AG08395 (cell line): ENCODE measurements at regions not wholly inside any gene's neighbourhood (a gene's known extent, or its start where the extent isn't known, plus 50 kb on each side); places are given as distances from the start of the nearest gene placed in this dataset.

Experiments
- DNase-seq: peaks from one replicate; pipeline ENCODE4 v3.0.0; 2012; ENCODE audit warnings: mixed read lengths, low spot score

GRCh38 chr6:120096696-120097260, 747.2 kb upstream of the MAN1A1 start:
- DNase-seq = no peak

- no peak for DNase-seq
Measured at GRCh38 chr6:120083186-120083585, 733.6 kb upstream of the MAN1A1 start.

GRCh38 chr6:120077489-120077888, 727.9 kb upstream of the MAN1A1 start:
- DNase-seq = peak; percentile 2

GRCh38 chr6:120058410-120058809, 708.8 kb upstream of the MAN1A1 start:
- DNase-seq = no peak

- DNase-seq = no peak
Measured at GRCh38 chr6:120056085-120056484, 706.5 kb upstream of the MAN1A1 start.

GRCh38 chr6:120055071-120055470, 705.5 kb upstream of the MAN1A1 start:
- no peak for DNase-seq

- DNase-seq = no peak
Measured at GRCh38 chr6:120039664-120040063, 690.1 kb upstream of the MAN1A1 start.

- no peak for DNase-seq
Measured at GRCh38 chr6:120031837-120032236, 682.3 kb upstream of the MAN1A1 start.

GRCh38 chr6:120026791-120027190, 677.2 kb upstream of the MAN1A1 start:
- DNase-seq = no peak

GRCh38 chr6:120010075-120010474, 660.5 kb upstream of the MAN1A1 start:
- no peak for DNase-seq

- DNase-seq = no peak
Measured at GRCh38 chr6:120005292-120005976, 655.9 kb upstream of the MAN1A1 start.

- no peak for DNase-seq
Measured at GRCh38 chr6:119986934-119987549, 637.5 kb upstream of the MAN1A1 start.

GRCh38 chr6:119985952-119986736, 636.6 kb upstream of the MAN1A1 start:
- no peak for DNase-seq

GRCh38 chr6:119980802-119981201, 631.2 kb upstream of the MAN1A1 start:
- DNase-seq = no peak

GRCh38 chr6:119979862-119980261, 630.3 kb upstream of the MAN1A1 start:
- DNase-seq = no peak

GRCh38 chr6:119978274-119978889, 628.8 kb upstream of the MAN1A1 start:
- DNase-seq = peak; percentile 21

- no peak for DNase-seq
Measured at GRCh38 chr6:119974430-119975159, 625.0 kb upstream of the MAN1A1 start.

- DNase-seq = no peak
Measured at GRCh38 chr6:119966484-119966883, 616.9 kb upstream of the MAN1A1 start.

GRCh38 chr6:119965900-119966299, 616.3 kb upstream of the MAN1A1 start:
- no peak for DNase-seq

- DNase-seq = no peak
Measured at GRCh38 chr6:119965008-119965407, 615.4 kb upstream of the MAN1A1 start.

- DNase-seq = no peak
Measured at GRCh38 chr6:119962505-119962904, 612.9 kb upstream of the MAN1A1 start.

GRCh38 chr6:119961450-119961849, 611.9 kb upstream of the MAN1A1 start:
- DNase-seq = peak; percentile 5
